SU-DHL-6 (cell line): ENCODE measurements at regions not wholly inside any gene's neighbourhood (a gene's known extent, or its start where the extent isn't known, plus 50 kb on each side); places are given as distances from the start of the nearest gene placed in this dataset.

ENCODE experiments used
- CTCF ChIP-seq: fragments of 200-600 bp; sonication (generic); IDR thresholded peaks from one replicate; pipeline ENCODE4 v1.5.1; 2017; ENCODE audit warnings: antibody characterized with exemption, mild to moderate bottlenecking, low read length, moderate library complexity; ENCODE audit not compliant: insufficient read depth, poor library complexity, severe bottlenecking
- EZH2phosphoT487 ChIP-seq: fragments of 200-600 bp; sonication (generic), shearing (Covaris generic); conservative IDR thresholded peaks from 2 replicates; pipeline ENCODE4 v1.6.1; 2018; ENCODE audit warnings: mild to moderate bottlenecking, antibody characterized with exemption, low read length, moderate library complexity, mixed read lengths

DNA sequence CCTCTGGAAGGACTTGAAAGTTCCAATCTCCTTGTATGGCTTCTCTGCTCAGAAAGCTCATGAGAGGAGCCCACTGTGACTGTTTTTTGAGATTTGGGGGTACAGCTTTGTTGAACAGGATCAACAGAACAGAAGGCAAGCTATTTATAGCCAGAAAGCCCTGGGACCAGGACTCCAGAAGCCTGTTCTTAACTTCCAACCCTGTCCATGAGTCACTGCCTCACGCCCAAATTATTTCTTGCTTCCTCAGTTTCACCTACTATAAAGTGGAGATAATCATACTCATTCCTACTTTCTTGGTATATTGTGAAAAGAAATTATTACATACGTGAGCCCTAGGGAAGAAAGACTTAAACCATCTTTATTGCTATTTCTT, 100.9 kb upstream of the MARCKS start:
- TF ChIP-seq CTCF (no peak), EZH2phosphoT487 (no peak)
